ENCODE measurements at regions not wholly inside any gene's neighbourhood (a gene's known extent, or its start where the extent isn't known, plus 50 kb on each side); places are given as distances from the start of the nearest gene placed in this dataset.
"Not testable (repeated sequence)": the region's sequence is repeated elsewhere in the genome, so short reads cannot be mapped to it uniquely, and the experiment has no call there.

- DNase-seq (ENCODE audit: low spot score), result no peak
Observed at GRCh38 chr5:63894690-63895089, 67.6 kb downstream of the HTR1A start.

- no peak for DNase-seq (ENCODE audit: low spot score)
Observed at GRCh38 chr5:63878788-63879187, 83.5 kb downstream of the HTR1A start.

GRCh38 chr5:63877961-63878360 is 84.3 kb downstream of the HTR1A start:
- no peak for DNase-seq (ENCODE audit: low spot score)

- DNase-seq (ENCODE audit: low spot score), result no peak
Observed at GRCh38 chr5:63860379-63860778, 101.9 kb downstream of the HTR1A start.

GRCh38 chr5:63854076-63854475 is 108.2 kb downstream of the HTR1A start:
- DNase-seq (ENCODE audit: low spot score), result no peak

GRCh38 chr5:63843190-63843589 is 119.1 kb downstream of the HTR1A start:
- DNase-seq (ENCODE audit: low spot score), result no peak

GRCh38 chr5:63837437-63837836 is 124.8 kb downstream of the HTR1A start:
- DNase-seq (ENCODE audit: low spot score), result no peak

GRCh38 chr5:63831381-63831780 is 130.9 kb downstream of the HTR1A start:
- DNase-seq (ENCODE audit: low spot score), result no peak

- no peak for DNase-seq (ENCODE audit: low spot score)
Observed at GRCh38 chr5:63825984-63826383, 136.3 kb downstream of the HTR1A start.

- no peak for DNase-seq (ENCODE audit: low spot score)
Observed at GRCh38 chr5:63823583-63823982, 138.7 kb downstream of the HTR1A start.

GRCh38 chr5:63822614-63823013 is 139.6 kb downstream of the HTR1A start:
- DNase-seq (ENCODE audit: low spot score), result no peak

- no peak for DNase-seq (ENCODE audit: low spot score)
Observed at GRCh38 chr5:63820577-63820976, 141.7 kb downstream of the HTR1A start.

- no peak for DNase-seq (ENCODE audit: low spot score)
Observed at GRCh38 chr5:63812693-63813092, 149.6 kb downstream of the HTR1A start.

GRCh38 chr5:63811961-63812360 is 150.3 kb downstream of the HTR1A start:
- DNase-seq (ENCODE audit: low spot score), result no peak

GRCh38 chr5:63811286-63811685 is 151.0 kb downstream of the HTR1A start:
- no peak for DNase-seq (ENCODE audit: low spot score)

- DNase-seq (ENCODE audit: low spot score), result no peak
Observed at GRCh38 chr5:63805151-63805550, 157.1 kb downstream of the HTR1A start.

- no peak for DNase-seq (ENCODE audit: low spot score)
Observed at GRCh38 chr5:63803165-63803564, 159.1 kb downstream of the HTR1A start.

- no peak for DNase-seq (ENCODE audit: low spot score)
Observed at GRCh38 chr5:63794979-63795378, 167.3 kb downstream of the HTR1A start.

- DNase-seq (ENCODE audit: low spot score), result no peak
Observed at GRCh38 chr5:63794296-63794695, 167.9 kb downstream of the HTR1A start.

- DNase-seq (ENCODE audit: low spot score), result no peak
Observed at GRCh38 chr5:63774939-63775338, 187.3 kb downstream of the HTR1A start.

GRCh38 chr5:63768221-63768620 is 194.0 kb downstream of the HTR1A start:
- no peak for DNase-seq (ENCODE audit: low spot score)

- DNase-seq (ENCODE audit: low spot score), result no peak
Observed at GRCh38 chr5:63760965-63761364, 201.3 kb downstream of the HTR1A start.

GRCh38 chr5:63743096-63743798 is 219.0 kb downstream of the HTR1A start:
- no peak for DNase-seq (ENCODE audit: low spot score)

GRCh38 chr5:63732880-63733279 is 229.4 kb downstream of the HTR1A start:
- not testable (repeated sequence) for DNase-seq (ENCODE audit: low spot score)
